ENCODE measurements at regions not wholly inside any gene's neighbourhood (a gene's known extent, or its start where the extent isn't known, plus 50 kb on each side); places are given as distances from the start of the nearest gene placed in this dataset.

DNA sequence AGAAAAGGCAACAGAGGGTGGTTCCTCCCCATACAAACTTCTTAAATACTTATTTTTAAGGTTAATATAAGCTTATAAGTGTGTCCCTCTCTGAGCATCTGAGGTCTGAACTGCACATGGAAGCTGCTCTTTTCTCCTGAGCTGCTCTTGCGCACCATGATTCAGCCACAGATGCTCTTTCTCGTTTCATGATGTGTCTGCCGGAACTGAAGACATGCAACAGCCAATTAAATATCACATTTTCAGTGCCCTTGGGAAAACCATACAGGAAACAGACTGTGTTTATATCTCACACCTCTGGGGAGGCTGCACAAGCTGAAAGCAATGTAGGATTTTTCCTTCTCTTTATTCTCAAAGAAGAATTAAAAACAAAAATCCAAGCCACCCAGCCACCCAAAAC lies 96.8 kb upstream of the NREP start:
- Mint-ChIP-seq H3K36me3 (ENCODE audit: low read depth) (no peaks in the 10 kb centered on the region), H3K27ac (no peak overlapping the region), H3K4me1 (ENCODE audit: low read depth) (no peaks in the 10 kb centered on the region), H3K27me3 (no peaks in the 10 kb centered on the region), H3K9me3 (no peaks in the 10 kb centered on the region), H3K4me3 (no peak overlapping the region)
- Histone ChIP-seq H3K27me3 (ENCODE audit: control insufficient read depth in 1 of 2, insufficient read depth in 2 of 2, low read length in 2 of 2) (no peaks in the 10 kb centered on the region), H3K36me3 (ENCODE audit: insufficient read depth, low read length) (no peaks in the 10 kb centered on the region), H3K9me3 (ENCODE audit: control insufficient read depth in 1 of 2, insufficient read depth in 1 of 2, low read length in 2 of 2) (no peaks in the 10 kb centered on the region), H3K4me1 (ENCODE audit: insufficient read depth, low read length) (no peaks in the 10 kb centered on the region), H3K4me3 (ENCODE audit: low read length) (no peak overlapping the region), H3K27ac (ENCODE audit: low read depth in 1 of 2, low read length in 2 of 2) (no peak overlapping the region)
- ATAC-seq (ENCODE audit: poor library complexity) (no peak), DNase-seq (no peak)
- intact Hi-C loops (cut with DNase I, micrococcal nuclease), result no loop called here
- TF ChIP-seq, protein P1, sequence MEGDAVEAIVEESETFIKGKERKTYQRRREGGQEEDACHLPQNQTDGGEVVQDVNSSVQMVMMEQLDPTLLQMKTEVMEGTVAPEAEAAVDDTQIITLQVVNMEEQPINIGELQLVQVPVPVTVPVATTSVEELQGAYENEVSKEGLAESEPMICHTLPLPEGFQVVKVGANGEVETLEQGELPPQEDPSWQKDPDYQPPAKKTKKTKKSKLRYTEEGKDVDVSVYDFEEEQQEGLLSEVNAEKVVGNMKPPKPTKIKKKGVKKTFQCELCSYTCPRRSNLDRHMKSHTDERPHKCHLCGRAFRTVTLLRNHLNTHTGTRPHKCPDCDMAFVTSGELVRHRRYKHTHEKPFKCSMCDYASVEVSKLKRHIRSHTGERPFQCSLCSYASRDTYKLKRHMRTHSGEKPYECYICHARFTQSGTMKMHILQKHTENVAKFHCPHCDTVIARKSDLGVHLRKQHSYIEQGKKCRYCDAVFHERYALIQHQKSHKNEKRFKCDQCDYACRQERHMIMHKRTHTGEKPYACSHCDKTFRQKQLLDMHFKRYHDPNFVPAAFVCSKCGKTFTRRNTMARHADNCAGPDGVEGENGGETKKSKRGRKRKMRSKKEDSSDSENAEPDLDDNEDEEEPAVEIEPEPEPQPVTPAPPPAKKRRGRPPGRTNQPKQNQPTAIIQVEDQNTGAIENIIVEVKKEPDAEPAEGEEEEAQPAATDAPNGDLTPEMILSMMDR (IDR thresholded peaks at IDR 0.05), result no peak
- ChIA-PET POLR2A (no interaction called here), CTCF (no interaction called here)

DNA sequence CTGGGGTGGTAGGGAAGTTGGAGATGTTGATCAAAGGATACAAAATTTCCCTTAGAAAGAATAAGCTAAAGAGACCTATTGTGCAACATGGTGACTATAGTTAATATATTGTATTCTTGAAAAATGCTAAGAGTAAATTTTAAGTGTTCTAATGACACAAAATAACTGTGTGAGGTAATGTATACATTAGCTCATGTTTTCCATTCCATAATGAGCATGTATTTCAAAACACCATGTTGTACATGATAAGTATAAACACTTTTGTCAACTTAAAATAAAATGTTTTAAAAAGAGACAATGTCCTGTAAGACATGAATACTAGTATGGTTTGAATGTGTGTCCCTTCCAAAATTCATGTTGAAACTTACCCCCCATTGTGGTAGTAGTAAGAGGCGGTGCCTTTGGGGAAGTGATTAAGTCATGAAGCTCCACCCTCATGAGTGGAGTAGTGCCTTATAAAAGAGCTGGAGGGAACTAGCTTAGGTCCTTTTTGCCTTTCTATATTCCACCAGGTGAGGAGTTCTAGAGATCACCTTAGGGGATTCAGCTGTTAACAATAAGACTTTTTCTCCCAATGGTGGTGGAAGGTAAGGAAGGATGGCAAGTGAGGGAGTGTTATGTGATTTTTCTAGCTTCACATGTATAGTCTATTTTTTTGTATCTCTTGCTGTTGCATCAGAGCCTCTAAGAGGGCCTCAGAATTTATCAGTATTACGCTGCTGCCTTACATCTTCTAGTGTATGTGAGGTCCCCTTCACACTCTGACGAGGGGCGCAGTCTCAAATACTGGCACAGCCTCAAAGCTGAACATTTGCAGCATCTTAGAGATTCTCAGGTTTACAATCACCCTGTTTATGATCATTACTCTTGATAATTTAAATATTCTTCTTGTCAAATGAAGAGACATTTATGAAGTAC lies 94.9 kb upstream of the NREP start:
- Histone ChIP-seq H3K36me3 (ENCODE audit: insufficient read depth, low read length) (no peaks in the 10 kb centered on the region), H3K27me3 (ENCODE audit: control insufficient read depth in 1 of 2, insufficient read depth in 2 of 2, low read length in 2 of 2) (no peaks in the 10 kb centered on the region), H3K4me1 (ENCODE audit: insufficient read depth, low read length) (no peaks in the 10 kb centered on the region), H3K9me3 (ENCODE audit: control insufficient read depth in 1 of 2, insufficient read depth in 1 of 2, low read length in 2 of 2) (no peaks in the 10 kb centered on the region), H3K4me3 (ENCODE audit: low read length) (no peak overlapping the region), H3K27ac (ENCODE audit: low read depth in 1 of 2, low read length in 2 of 2) (no peak overlapping the region)
- Mint-ChIP-seq H3K4me1 (ENCODE audit: low read depth) (no peaks in the 10 kb centered on the region), H3K36me3 (ENCODE audit: low read depth) (no peaks in the 10 kb centered on the region), H3K9me3 (no peaks in the 10 kb centered on the region), H3K4me3 (no peak overlapping the region), H3K27ac (no peak overlapping the region), H3K27me3 (no peaks in the 10 kb centered on the region)
- ChIA-PET CTCF (interaction anchor here (1.2 kb wide), 1 partner anchor 9 kb away, joined by 3 read pairs; no protein-coding TSS in a partner anchor), POLR2A (no interaction called here)
- DNase-seq, result no peak
- intact Hi-C loops (cut with DNase I, micrococcal nuclease), result no loop called here
- TF ChIP-seq, protein P1 (IDR thresholded peaks at IDR 0.05), result no peak
- ATAC-seq (ENCODE audit: poor library complexity), result no peak

DNA sequence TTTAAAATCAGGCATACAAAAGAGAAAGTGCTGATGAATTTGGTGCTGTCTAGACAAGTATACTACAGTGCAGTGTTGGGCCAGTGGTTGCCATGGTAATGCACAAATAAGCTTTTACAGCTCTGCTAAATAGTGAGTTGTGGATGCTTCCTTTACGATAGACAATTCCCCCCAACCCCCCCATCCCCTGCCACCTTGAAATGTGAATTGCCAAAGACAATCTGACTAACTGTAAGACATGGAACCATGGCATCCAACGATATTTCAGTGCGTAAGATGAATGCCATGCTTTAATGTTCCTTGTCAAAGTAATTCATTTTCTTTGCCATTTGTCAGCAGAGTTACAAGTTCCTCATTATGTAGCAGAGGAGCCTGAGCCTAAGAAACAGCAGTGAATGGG lies 91.5 kb upstream of the NREP start:
- no peaks in the 10 kb centered on the region for H3K4me1 ChIP-seq (ENCODE audit: insufficient read depth, low read length)
- H3K9me3 Mint-ChIP-seq, result no peaks in the 10 kb centered on the region
- H3K27me3 Mint-ChIP-seq, result no peaks in the 10 kb centered on the region
- intact Hi-C loops (cut with DNase I, micrococcal nuclease), result no loop called here
- DNase-seq, result no peak
- ATAC-seq (ENCODE audit: poor library complexity), result no peak
- H3K4me3 ChIP-seq (ENCODE audit: low read length), result no peak overlapping the region
- H3K4me1 Mint-ChIP-seq (ENCODE audit: low read depth), result no peaks in the 10 kb centered on the region
- no peaks in the 10 kb centered on the region for H3K27me3 ChIP-seq (ENCODE audit: control insufficient read depth in 1 of 2, insufficient read depth in 2 of 2, low read length in 2 of 2)
- no peak overlapping the region for H3K4me3 Mint-ChIP-seq
- H3K36me3 ChIP-seq (ENCODE audit: insufficient read depth, low read length), result no peaks in the 10 kb centered on the region
- no peaks in the 10 kb centered on the region for H3K9me3 ChIP-seq (ENCODE audit: control insufficient read depth in 1 of 2, insufficient read depth in 1 of 2, low read length in 2 of 2)
- no peaks in the 10 kb centered on the region for H3K36me3 Mint-ChIP-seq (ENCODE audit: low read depth)
- TF ChIP-seq, protein P1 (IDR thresholded peaks at IDR 0.05), result no peak
- H3K27ac Mint-ChIP-seq, result no peak overlapping the region
- H3K27ac ChIP-seq (ENCODE audit: low read depth in 1 of 2, low read length in 2 of 2), result no peak overlapping the region
- ChIA-PET POLR2A (no interaction called here), CTCF (interaction anchor here (0.9 kb wide), 1 partner anchor 11 kb away, joined by 3 read pairs; no protein-coding TSS in a partner anchor)

All from CD4-positive, alpha-beta T cell (primary cell).